Epidermal melanocyte (primary cell): ENCODE measurements at regions not wholly inside any gene's neighbourhood (a gene's known extent, or its start where the extent isn't known, plus 50 kb on each side); places are given as distances from the start of the nearest gene placed in this dataset.

Experiments used
- DNase-seq: peaks from one replicate; pipeline ENCODE4 v3.0.0; 2011; ENCODE audit warnings: low spot score; ENCODE audit not compliant: insufficient read length

- DNase-seq, result no peak
Measured at GRCh38 chr5:135631391-135631790, 52.6 kb upstream of the CXCL14 start.

GRCh38 chr5:135629666-135630065 lies 50.9 kb upstream of the CXCL14 start:
- DNase-seq, result no peak

- DNase-seq, result no peak
Measured at GRCh38 chr5:135628771-135629563, 50.2 kb upstream of the CXCL14 start.
